HEK293T (cell line): ENCODE measurements at regions not wholly inside any gene's neighbourhood (a gene's known extent, or its start where the extent isn't known, plus 50 kb on each side); places are given as distances from the start of the nearest gene placed in this dataset.

Source experiments
- ARNT ChIP-seq: fragments of 450-650 bp; IDR thresholded peaks from 2 replicates; pipeline ENCODE4 v1.6.1; 2017; ENCODE audit warnings: mild to moderate bottlenecking
- ELF4 ChIP-seq: fragments of 450-650 bp; IDR thresholded peaks from 2 replicates; pipeline ENCODE4 v1.6.1; 2017; ENCODE audit warnings: antibody characterized with exemption
- FOXA1 ChIP-seq: fragments of 450-650 bp; IDR thresholded peaks from 2 replicates; pipeline ENCODE4 v1.6.1; 2016; ENCODE audit warnings: mild to moderate bottlenecking
- NFRKB ChIP-seq: fragments of 450-650 bp; IDR thresholded peaks from 2 replicates; pipeline ENCODE4 v1.6.1; 2016; ENCODE audit warnings: mild to moderate bottlenecking, moderate library complexity
- SUZ12 ChIP-seq: fragments of 450-650 bp; IDR thresholded peaks from 2 replicates; pipeline ENCODE4 v1.6.1; 2016; ENCODE audit warnings: mild to moderate bottlenecking

DNA sequence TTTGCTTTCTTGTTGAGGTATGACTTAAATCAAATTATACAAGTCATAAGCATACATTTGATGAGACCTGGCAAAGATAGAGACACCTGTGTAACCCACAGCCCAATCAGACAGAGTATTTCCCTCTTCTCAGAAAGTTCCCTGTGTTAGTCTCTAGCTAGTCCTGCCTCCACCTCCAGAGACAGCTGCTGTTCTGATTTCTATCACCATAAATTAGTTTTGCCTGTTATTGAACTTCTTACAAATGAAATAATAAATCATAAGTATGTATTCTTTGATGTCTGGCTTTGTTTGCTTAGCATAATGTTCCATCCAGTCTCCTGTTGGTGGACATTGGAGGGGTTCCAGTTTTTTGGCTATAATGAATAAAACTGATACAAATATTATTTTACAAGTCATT lies 194.5 kb downstream of the ICE1 start:
- TF ChIP-seq ELF4: no peak
- no peak for TF ChIP-seq SUZ12
- TF ChIP-seq ARNT: no peak
- no peak for TF ChIP-seq NFRKB
- TF ChIP-seq FOXA1: no peak
